Duodenal mucosa (tissue), 2 donors: ENCODE measurements at regions not wholly inside any gene's neighbourhood (a gene's known extent, or its start where the extent isn't known, plus 50 kb on each side); places are given as distances from the start of the nearest gene placed in this dataset.

Experiments used
- H3K27ac ChIP-seq: one replicate; pipeline ENCODE4 v1.7.0; 2013; ENCODE audit warnings: low read depth, low read length
- H3K27me3 ChIP-seq, 2 donors: one replicate each; pipeline ENCODE4 v1.7.0; 2013; ENCODE audit warnings: low read length in 2 of 2, control low read depth in 1 of 2; ENCODE audit not compliant: insufficient read depth in 2 of 2, control insufficient read depth in 1 of 2
- H3K36me3 ChIP-seq, 2 donors: one replicate each; pipeline ENCODE4 v1.7.0; 2013; ENCODE audit warnings: low read length in 2 of 2, control low read depth in 1 of 2; ENCODE audit not compliant: insufficient read depth in 2 of 2, control insufficient read depth in 1 of 2
- H3K4me1 ChIP-seq, 2 donors: one replicate each; pipeline ENCODE4 v1.7.0; 2013; ENCODE audit warnings: low read length in 2 of 2, control low read depth in 1 of 2; ENCODE audit not compliant: insufficient read depth in 2 of 2, control insufficient read depth in 1 of 2
- H3K4me3 ChIP-seq, 2 donors: one replicate each; pipeline ENCODE4 v1.7.0; 2013; ENCODE audit warnings: low read length in 2 of 2, low read depth in 1 of 2
- H3K9ac ChIP-seq, 2 donors: one replicate each; pipeline ENCODE4 v1.7.0; 2013; ENCODE audit warnings: low read length in 2 of 2, low read depth in 1 of 2
- H3K9me3 ChIP-seq, 2 donors: one replicate each; pipeline ENCODE4 v1.7.0; 2013; ENCODE audit warnings: low read length in 2 of 2, control low read depth in 1 of 2; ENCODE audit not compliant: control insufficient read depth in 1 of 2

- Histone ChIP-seq H3K9me3 (peaks cover 0 to 7% of the 10 kb centered on the region in 2 donors), H3K27me3 (no peaks in the 10 kb centered on the region), H3K36me3 (no peaks in the 10 kb centered on the region), H3K27ac (no peak overlapping the region), H3K4me1 (no peaks in the 10 kb centered on the region), H3K9ac (no peak overlapping the region), H3K4me3 (no peak overlapping the region)
Measured at GRCh38 chr7:52909131-52909530, 126.3 kb upstream of the POM121L12 start.

GRCh38 chr7:52897713-52898112, 137.7 kb upstream of the POM121L12 start:
- Histone ChIP-seq H3K27ac (no peak overlapping the region), H3K9ac (no peak overlapping the region), H3K9me3 (peaks cover 0 to 2% of the 10 kb centered on the region in 2 donors), H3K4me1 (no peaks in the 10 kb centered on the region), H3K4me3 (no peak overlapping the region), H3K36me3 (no peaks in the 10 kb centered on the region), H3K27me3 (no peaks in the 10 kb centered on the region)

DNA sequence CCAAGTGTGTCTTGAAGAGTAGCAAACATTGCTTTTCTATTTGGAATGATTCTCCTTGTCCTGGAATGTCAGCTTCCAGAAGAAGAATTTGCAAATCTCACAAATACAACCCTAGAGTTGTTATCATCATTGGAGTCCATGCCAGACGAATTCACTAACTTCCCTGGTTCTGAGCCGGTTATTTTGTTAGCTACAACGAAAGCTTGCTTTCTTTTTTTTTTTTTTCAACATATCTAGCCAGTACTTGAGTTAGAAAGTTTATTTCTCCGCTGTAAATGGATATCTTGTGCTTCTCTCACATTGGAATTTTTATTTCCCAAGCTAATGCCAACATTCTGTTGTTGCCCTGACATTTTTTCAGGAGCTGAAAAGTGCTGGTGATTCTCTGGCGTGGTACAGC, 138.1 kb upstream of the POM121L12 start:
- Histone ChIP-seq H3K4me3 (no peak overlapping the region), H3K4me1 (no peaks in the 10 kb centered on the region), H3K27me3 (no peaks in the 10 kb centered on the region), H3K9ac (no peak overlapping the region), H3K9me3 (no peaks in the 10 kb centered on the region), H3K36me3 (no peaks in the 10 kb centered on the region), H3K27ac (no peak overlapping the region)

- Histone ChIP-seq H3K27ac (no peak overlapping the region), H3K9me3 (peaks cover 7 to 9% of the 10 kb centered on the region in 2 donors)
Measured at GRCh38 chr7:52877240-52877639, 158.2 kb upstream of the POM121L12 start.

DNA sequence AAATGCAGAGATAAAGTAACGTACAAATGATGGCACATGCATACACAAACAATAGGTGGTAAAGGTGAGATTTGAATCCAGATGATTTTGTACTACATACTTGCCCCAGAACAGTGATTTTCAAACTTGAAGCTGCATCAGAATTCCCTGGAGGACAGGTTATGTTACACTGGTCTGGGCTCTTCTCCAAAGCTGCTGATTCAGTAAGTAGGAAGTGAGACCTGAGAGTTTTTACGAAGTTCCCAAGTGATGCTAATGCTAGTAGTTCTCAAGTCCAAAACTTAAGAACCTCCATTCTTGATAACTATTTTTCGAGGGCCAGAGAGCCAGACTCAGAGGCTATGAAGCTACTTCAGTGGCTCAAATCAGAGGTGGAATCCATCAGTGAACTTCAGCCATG, 159.0 kb upstream of the POM121L12 start:
- no peaks in the 10 kb centered on the region for H3K36me3 ChIP-seq
- H3K27me3 ChIP-seq, result no peaks in the 10 kb centered on the region
- H3K9me3 ChIP-seq, result peaks cover 7 to 9% of the 10 kb centered on the region in 2 donors
- no peak overlapping the region for H3K9ac ChIP-seq
- no peaks in the 10 kb centered on the region for H3K4me1 ChIP-seq
- H3K27ac ChIP-seq, result no peak overlapping the region
- H3K4me3 ChIP-seq, result no peak overlapping the region

More at GRCh38 chr7:52877240-52877639, 158.2 kb upstream of the POM121L12 start:
- Histone ChIP-seq H3K9ac (no peak overlapping the region), H3K4me1 (no peaks in the 10 kb centered on the region), H3K36me3 (no peaks in the 10 kb centered on the region), H3K27me3 (no peaks in the 10 kb centered on the region), H3K4me3 (no peak overlapping the region)

- no peaks in the 10 kb centered on the region for H3K4me1 ChIP-seq
- H3K27me3 ChIP-seq, result no peaks in the 10 kb centered on the region
- peaks cover 18 to 25% of the 10 kb centered on the region in 2 donors for H3K9me3 ChIP-seq
- no peak overlapping the region for H3K27ac ChIP-seq
- no peak overlapping the region for H3K4me3 ChIP-seq
- H3K9ac ChIP-seq, result no peak overlapping the region
- H3K36me3 ChIP-seq, result no peaks in the 10 kb centered on the region
Measured at GRCh38 chr7:52863652-52864051, 171.8 kb upstream of the POM121L12 start.

DNA sequence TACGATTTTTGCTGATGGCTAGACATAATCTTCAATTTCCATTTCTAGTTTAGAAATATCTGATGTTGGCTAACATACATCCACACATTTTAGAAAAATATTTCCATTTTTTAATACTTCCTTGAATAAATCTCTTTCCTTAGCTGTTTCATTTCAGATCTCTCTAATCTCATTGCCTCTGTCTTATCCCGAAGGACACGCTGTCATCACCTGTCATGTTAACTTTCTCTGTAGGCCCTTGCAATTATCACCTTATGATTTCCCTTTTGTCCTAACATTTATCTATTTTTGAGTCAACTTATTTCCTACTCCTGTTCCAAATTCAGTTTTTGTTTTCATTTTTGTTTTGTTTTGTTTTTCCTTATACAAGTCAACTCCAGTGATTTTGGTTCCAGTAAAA, 173.1 kb upstream of the POM121L12 start:
- Histone ChIP-seq H3K4me1 (no peaks in the 10 kb centered on the region), H3K36me3 (no peaks in the 10 kb centered on the region), H3K27ac (no peak overlapping the region), H3K4me3 (no peak overlapping the region), H3K27me3 (no peaks in the 10 kb centered on the region), H3K9me3 (peaks cover 22 to 27% of the 10 kb centered on the region in 2 donors), H3K9ac (no peak overlapping the region)

DNA sequence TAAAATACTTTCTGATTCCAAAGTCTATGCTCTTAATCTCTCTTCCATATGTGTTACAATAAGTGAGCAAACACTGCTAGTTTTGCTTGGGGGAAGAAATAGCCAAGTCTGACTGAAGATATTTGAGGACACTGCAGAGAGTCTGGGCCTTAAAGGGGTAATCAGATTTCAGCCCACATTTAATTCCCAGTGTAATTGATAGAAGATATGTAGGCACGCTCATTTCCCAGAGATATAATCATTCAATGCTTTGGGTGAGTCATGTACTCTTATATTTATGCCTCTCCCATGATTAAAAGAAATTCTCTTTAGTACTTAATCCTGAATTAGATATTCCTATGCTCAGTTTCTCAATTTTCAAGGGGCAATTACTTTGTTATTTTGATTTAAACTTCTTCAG, 178.1 kb upstream of the POM121L12 start:
- Histone ChIP-seq H3K4me3 (no peak overlapping the region), H3K9me3 (peaks cover 3 to 4% of the 10 kb centered on the region in 2 donors), H3K27ac (no peak overlapping the region), H3K27me3 (no peaks in the 10 kb centered on the region), H3K9ac (no peak overlapping the region), H3K4me1 (no peaks in the 10 kb centered on the region), H3K36me3 (no peaks in the 10 kb centered on the region)

DNA sequence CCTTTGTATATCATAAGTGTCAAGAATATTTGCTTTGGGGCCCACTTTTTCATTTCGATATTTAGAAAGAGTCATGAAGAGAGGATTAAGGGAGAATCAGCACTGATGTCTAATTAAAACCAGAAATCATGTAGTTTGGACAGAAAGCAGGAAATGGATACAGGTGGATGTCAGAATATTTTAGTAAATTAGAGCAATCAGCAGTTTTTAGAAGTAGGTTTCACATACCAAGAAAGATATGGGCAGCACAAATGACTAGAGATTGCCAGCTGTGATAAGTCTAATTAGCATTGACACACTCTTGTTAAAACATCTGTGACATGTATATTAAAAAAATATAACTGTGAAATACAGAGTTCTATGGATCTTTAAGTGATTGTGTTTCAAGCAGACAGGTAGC, 180.8 kb upstream of the POM121L12 start:
- H3K4me1 ChIP-seq, result no peaks in the 10 kb centered on the region
- H3K9me3 ChIP-seq, result peaks cover 3 to 4% of the 10 kb centered on the region in 2 donors
- no peaks in the 10 kb centered on the region for H3K36me3 ChIP-seq
- H3K4me3 ChIP-seq, result no peak overlapping the region
- no peaks in the 10 kb centered on the region for H3K27me3 ChIP-seq
- H3K9ac ChIP-seq, result no peak overlapping the region
- no peak overlapping the region for H3K27ac ChIP-seq

DNA sequence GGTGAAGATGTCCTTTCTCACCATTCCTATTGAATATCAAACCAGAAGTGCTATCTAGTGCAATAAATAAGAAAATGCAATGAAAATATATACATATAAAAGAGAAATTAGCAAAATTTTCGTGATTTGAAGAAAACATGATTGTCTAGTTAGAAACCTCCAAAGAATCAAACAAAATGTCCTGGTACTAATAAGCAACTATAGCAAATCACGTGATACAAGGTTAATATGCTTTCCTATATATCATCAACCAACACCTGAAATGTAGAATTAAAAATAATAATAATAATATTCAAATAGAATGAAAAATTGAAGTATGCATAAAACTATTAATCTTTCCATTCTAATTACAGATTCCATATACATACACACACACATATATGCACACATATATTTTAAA, 183.9 kb upstream of the POM121L12 start:
- Histone ChIP-seq H3K4me3 (no peak overlapping the region), H3K4me1 (no peaks in the 10 kb centered on the region), H3K9me3 (peaks cover 0 to 3% of the 10 kb centered on the region in 2 donors), H3K27me3 (no peaks in the 10 kb centered on the region), H3K27ac (no peak overlapping the region), H3K36me3 (no peaks in the 10 kb centered on the region), H3K9ac (no peak overlapping the region)

DNA sequence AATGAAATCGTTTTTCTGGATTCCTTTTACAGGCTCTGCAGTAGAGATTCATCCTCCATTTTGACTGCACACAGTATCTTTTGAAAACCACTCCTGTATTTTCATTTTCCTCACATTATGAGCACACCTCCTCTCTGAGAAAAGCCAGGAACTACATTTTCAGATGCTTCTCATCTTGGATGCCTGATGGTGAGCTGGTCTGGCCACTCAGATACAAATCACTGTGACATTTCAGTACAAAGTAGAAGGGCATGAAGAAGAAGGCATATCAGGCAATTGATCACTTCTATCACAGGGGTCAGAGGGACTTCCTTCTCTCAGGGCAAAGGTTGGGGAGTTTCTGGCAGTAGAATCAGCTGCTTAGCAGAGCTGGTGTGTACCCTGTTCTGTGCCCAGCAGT, 192.0 kb upstream of the POM121L12 start:
- no peaks in the 10 kb centered on the region for H3K4me1 ChIP-seq
- no peaks in the 10 kb centered on the region for H3K27me3 ChIP-seq
- H3K4me3 ChIP-seq, result no peak overlapping the region
- no peak overlapping the region for H3K9ac ChIP-seq
- H3K27ac ChIP-seq, result no peak overlapping the region
- peaks cover 6 to 7% of the 10 kb centered on the region in 2 donors for H3K9me3 ChIP-seq
- H3K36me3 ChIP-seq, result no peaks in the 10 kb centered on the region
